K562 (cell line): ENCODE measurements at regions not wholly inside any gene's neighbourhood (a gene's known extent, or its start where the extent isn't known, plus 50 kb on each side); places are given as distances from the start of the nearest gene placed in this dataset.

Source experiments
- ATAC-seq: fragments of 200-7000 bp; cut with Tn5 transposase; 3 replicates; pipeline ENCODE4 v1.9.1; 2020; ENCODE audit warnings: moderate library complexity
- BruUV-seq: library from RNA; stranded (reverse); fragments of 400-500 nt; replicated peaks from 2 replicates; lab custom pipeline; 2021; lab: Mats Ljungman, UMichigan
- CTCF ChIA-PET: fragments of 300-600 bp; formaldehyde crosslinking; extraction: SDS; loops from one replicate; lab custom pipeline; 2021; ENCODE audit warnings: low intra/inter-chr PET ratio; lab: Yijun Ruan, JAX
- POLR2A ChIA-PET: fragments of 300-600, 350-650 bp; sonication (Branson Sonifier 250); formaldehyde crosslinking; extraction: SDS; loops from one replicate; lab custom pipeline; 2021; ENCODE audit warnings: antibody characterized with exemption, inconsistent platforms; lab: Yijun Ruan, JAX
- DNase-seq, 4 experiments: peaks; one replicate each; pipeline versions ENCODE4 v3.0.0 to v3.0.0-alpha.2; 2011 to 2018; ENCODE audit warnings: low spot score in 3 of 4, mixed read lengths in 3 of 4; ENCODE audit errors: extremely low read depth in 1 of 4
- FAIRE-seq: peaks from 2 replicates; lab custom pipeline; 2011; peaks lifted over from hg19 to GRCh38; lab: Jason Lieb, UNC
- H2AFZ ChIP-seq: 2 replicates; pipeline ENCODE4 v1.6.0; 2011; ENCODE audit warnings: low read depth, low read length, control low read depth, inconsistent platforms
- H3K27ac ChIP-seq: fragments of 200-600 bp; 3 replicates; pipeline ENCODE4 v1.8.0; 2011; ENCODE audit warnings: low read depth, mild to moderate bottlenecking, control low read depth, inconsistent platforms, low read length, moderate library complexity, mixed read lengths; ENCODE audit errors: extremely low read depth
- H3K27me3 ChIP-seq, 2 experiments: fragments of 300-600 bp in 1 of 2; 2 replicates in 1 of 2; 3 replicates in 1 of 2; pipeline versions ENCODE4 v1.6.0 to v1.8.0; 2011; ENCODE audit warnings: inconsistent platforms in 2 of 2, low read length in 2 of 2, mild to moderate bottlenecking in 1 of 2, mixed read lengths in 1 of 2, moderate library complexity in 1 of 2; ENCODE audit not compliant: control insufficient read depth in 2 of 2, insufficient read depth in 2 of 2
- H3K36me3 ChIP-seq: fragments of 300-600 bp; 3 replicates; pipeline ENCODE4 v1.8.0; 2011; ENCODE audit warnings: mild to moderate bottlenecking, low read length, inconsistent platforms; ENCODE audit not compliant: control insufficient read depth, insufficient read depth
- H3K4me1 ChIP-seq, 2 experiments: fragments of 200-600 bp in 1 of 2; replicated peaks in 1 of 2; 2 replicates in 1 of 2; 3 replicates in 1 of 2; pipeline versions ENCODE4 v1.5.1 to v1.8.0; 2011; ENCODE audit warnings: inconsistent platforms in 2 of 2, low read length in 2 of 2, mild to moderate bottlenecking in 1 of 2, mixed read lengths in 1 of 2, moderate library complexity in 1 of 2; ENCODE audit not compliant: control insufficient read depth in 2 of 2, insufficient read depth in 2 of 2
- H3K4me2 ChIP-seq: 2 replicates; pipeline ENCODE4 v1.6.1; 2011; ENCODE audit warnings: low read length, control low read depth, inconsistent platforms, mixed read lengths; ENCODE audit not compliant: insufficient read depth
- H3K4me3 ChIP-seq: fragments of 200-600 bp; sonication (generic), shearing (Covaris generic); 2 replicates; pipeline ENCODE4 v1.5.1; 2016; ENCODE audit warnings: control low read depth, inconsistent platforms
- H3K79me2 ChIP-seq: fragments of 200-600 bp; 3 replicates; pipeline ENCODE4 v1.8.0; 2011; ENCODE audit warnings: low read length, inconsistent platforms; ENCODE audit not compliant: control insufficient read depth, insufficient read depth
- H3K9ac ChIP-seq, 2 experiments: 2 replicates each; pipeline versions ENCODE4 v1.6.0 to v1.6.1; 2011; ENCODE audit warnings: low read depth in 2 of 2, low read length in 2 of 2, control low read depth in 1 of 2, inconsistent platforms in 1 of 2, mild to moderate bottlenecking in 1 of 2, mixed read lengths in 1 of 2; ENCODE audit not compliant: insufficient read depth in 1 of 2
- H3K9me1 ChIP-seq: one replicate; pipeline ENCODE4 v1.6.0; 2011; ENCODE audit warnings: inconsistent platforms, mild to moderate bottlenecking, low read length, moderate library complexity; ENCODE audit not compliant: control insufficient read depth, insufficient read depth
- H3K9me3 ChIP-seq: replicated peaks from 2 replicates; pipeline ENCODE4 v1.5.1; 2011; ENCODE audit warnings: low read depth, low read length, inconsistent platforms; ENCODE audit not compliant: control insufficient read depth, insufficient read depth
- H4K20me1 ChIP-seq: replicated peaks from 2 replicates; pipeline ENCODE4 v1.6.1; 2011; ENCODE audit warnings: low read length, inconsistent platforms, mixed read lengths; ENCODE audit not compliant: control insufficient read depth, insufficient read depth
- CBX1 ChIP-seq: sonication (generic); IDR thresholded peaks from 2 replicates; pipeline ENCODE4 v1.6.1; 2016; ENCODE audit warnings: antibody characterized with exemption, low read depth, mild to moderate bottlenecking
- DACH1 ChIP-seq: fragments of 450-650 bp; IDR thresholded peaks from 2 replicates; pipeline ENCODE4 v1.6.1; 2018; ENCODE audit not compliant: partially characterized antibody
- HIVEP1 ChIP-seq: fragments of 250-450 bp; sonication (Bioruptor Pico); IDR thresholded peaks from 2 replicates; pipeline ENCODE4 v1.4.0; 2020; ENCODE audit warnings: mild to moderate bottlenecking
- HOMEZ ChIP-seq: fragments of 250-450 bp; sonication (Bioruptor Pico); IDR thresholded peaks from 2 replicates; pipeline ENCODE4 v1.4.0; 2020; ENCODE audit warnings: mild to moderate bottlenecking, moderate library complexity
- ILF3 ChIP-seq: fragments of 450-650 bp; IDR thresholded peaks from 2 replicates; pipeline ENCODE4 v1.6.1; 2018; ENCODE audit warnings: antibody characterized with exemption, mild to moderate bottlenecking, moderate library complexity, borderline replicate concordance
- KHSRP ChIP-seq: fragments of 450-650 bp; IDR thresholded peaks from 2 replicates; pipeline ENCODE4 v1.6.1; 2017
- NCOA4 ChIP-seq: fragments of 450-650 bp; IDR thresholded peaks from 2 replicates; pipeline ENCODE4 v1.6.1; 2018; ENCODE audit warnings: mild to moderate bottlenecking; ENCODE audit not compliant: partially characterized antibody
- TEAD2 ChIP-seq: fragments of 450-650 bp; IDR thresholded peaks from 2 replicates; pipeline ENCODE4 v1.6.1; 2016; ENCODE audit warnings: missing genetic modification characterization, control low read depth, missing compliant biosample characterization
- VEZF1 ChIP-seq: fragments of 200-800 bp; sonication (Bioruptor generic); IDR thresholded peaks from 2 replicates; pipeline ENCODE4 v1.6.1; 2017; ENCODE audit warnings: missing genetic modification characterization, missing compliant biosample characterization
- ZBTB26 ChIP-seq: fragments of 450-650 bp; formaldehyde crosslinking; IDR thresholded peaks from 2 replicates; pipeline ENCODE4 v1.4.0; 2022; ENCODE audit warnings: missing genetic modification characterization
- ZNF239 ChIP-seq: fragments of 250-450 bp; sonication (Bioruptor Pico); IDR thresholded peaks from 2 replicates; pipeline ENCODE4 v1.4.0; 2020; ENCODE audit warnings: mild to moderate bottlenecking
- ZNF830 ChIP-seq: fragments of 250-450 bp; sonication (Bioruptor Pico); IDR thresholded peaks from 2 replicates; pipeline ENCODE4 v1.5.0; 2021; ENCODE audit warnings: mild to moderate bottlenecking
- WGBS: fragments of 100-300 bp; shearing (Covaris generic); methylation state at CpG from one replicate; pipeline ENCODE4 v1.1.6; 2016; ENCODE audit warnings: low coverage, mixed read lengths; ENCODE audit not compliant: insufficient coverage; ENCODE audit errors: missing lambda C conversion rate; 5-methylcytosine and 5-hydroxymethylcytosine counted together
- in situ Hi-C: fragments of 300-500 bp; cut with MboI; formaldehyde crosslinking; loops from 4 replicates; pipeline ENCODE4 v1.15.0; 2018; ENCODE audit warnings: inconsistent platforms, mixed read lengths
- intact Hi-C: fragments of 100-400 bp; cut with micrococcal nuclease; formaldehyde crosslinking; loops from 2 replicates; pipeline ENCODE4 v1.14.2; 2022
- TF ChIP-seq, protein P1 (sequence below): fragments of 450-650 bp; formaldehyde crosslinking; IDR thresholded peaks from 2 replicates; pipeline ENCODE4 v1.4.0; 2020; ENCODE audit warnings: mild to moderate bottlenecking, moderate library complexity

DNA sequence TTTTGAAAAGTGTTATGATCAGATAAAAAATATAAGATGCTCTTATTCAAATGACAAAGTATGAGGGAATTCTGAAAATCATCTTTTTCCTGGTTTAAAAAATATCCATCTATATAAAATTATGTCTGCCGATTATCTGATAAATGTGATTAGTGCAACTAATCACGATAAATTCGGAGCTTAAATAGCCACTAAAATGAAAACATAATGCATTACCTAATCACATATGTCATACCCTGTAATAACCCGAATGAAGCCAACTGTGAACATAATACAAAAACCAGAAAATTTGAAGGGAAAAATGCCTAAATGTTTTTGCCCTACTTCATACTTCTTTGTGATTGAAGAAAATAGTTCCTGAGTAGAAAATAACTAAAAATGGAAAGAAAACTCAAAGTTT lies 808.4 kb upstream of the LUZP2 start:
- CTCF ChIA-PET, result no interaction called here
- Histone ChIP-seq H3K4me3 (no peak overlapping the region), H2AFZ (no peak overlapping the region)
- TF ChIP-seq NCOA4 (no peak), ZNF830 (CRISPR knock-in tag) (no peak), ZNF239 (no peak), ZBTB26 (CRISPR knock-in tag) (no peak), KHSRP (no peak), DACH1 (no peak)
- TF ChIP-seq, all 486 proteins: peak for 0
- ATAC-seq (no peak), DNase-seq (no peak), FAIRE-seq (no peak)
- no peaks in the 10 kb centered on the region for H3K9me1 ChIP-seq
- no peak overlapping the region for H3K9ac ChIP-seq
- POLR2A ChIA-PET, result no interaction called here
- no peaks in the 10 kb centered on the region for H3K4me1 ChIP-seq
- in situ Hi-C loops, result no loop called here
- 2% methylated on average over 4 of the region's 4 CpGs for WGBS
- H3K79me2 ChIP-seq, result no peaks in the 10 kb centered on the region
- H3K9me3 ChIP-seq, result no peaks in the 10 kb centered on the region
- H3K27me3 ChIP-seq, result no peaks in the 10 kb centered on the region
- H3K27ac ChIP-seq, result no peak overlapping the region
- intact Hi-C loops, result no loop called here
- no TSS peak for BruUV-seq
- H3K4me2 ChIP-seq, result no peak overlapping the region
- H4K20me1 ChIP-seq, result no peaks in the 10 kb centered on the region
- no peaks in the 10 kb centered on the region for H3K36me3 ChIP-seq

- ATAC-seq, result no peak
- Histone ChIP-seq H2AFZ (no peak overlapping the region), H3K4me1 (no peaks in the 10 kb centered on the region), H3K9me1 (no peaks in the 10 kb centered on the region), H3K79me2 (no peaks in the 10 kb centered on the region), H3K36me3 (no peaks in the 10 kb centered on the region), H4K20me1 (no peaks in the 10 kb centered on the region), H3K4me3 (no peak overlapping the region), H3K9me3 (no peaks in the 10 kb centered on the region), H3K4me2 (no peak overlapping the region), H3K27ac (no peak overlapping the region), H3K9ac (no peak overlapping the region), H3K27me3 (no peaks in the 10 kb centered on the region)
- no TSS peak for BruUV-seq
- no peak for FAIRE-seq
- ChIA-PET CTCF (no interaction called here), POLR2A (no interaction called here)
- 2% methylated on average over 4 of the region's 4 CpGs for WGBS
- intact Hi-C loops (no loop called here), in situ Hi-C loops (no loop called here)
- no peak for DNase-seq
- TF ChIP-seq, protein P1, sequence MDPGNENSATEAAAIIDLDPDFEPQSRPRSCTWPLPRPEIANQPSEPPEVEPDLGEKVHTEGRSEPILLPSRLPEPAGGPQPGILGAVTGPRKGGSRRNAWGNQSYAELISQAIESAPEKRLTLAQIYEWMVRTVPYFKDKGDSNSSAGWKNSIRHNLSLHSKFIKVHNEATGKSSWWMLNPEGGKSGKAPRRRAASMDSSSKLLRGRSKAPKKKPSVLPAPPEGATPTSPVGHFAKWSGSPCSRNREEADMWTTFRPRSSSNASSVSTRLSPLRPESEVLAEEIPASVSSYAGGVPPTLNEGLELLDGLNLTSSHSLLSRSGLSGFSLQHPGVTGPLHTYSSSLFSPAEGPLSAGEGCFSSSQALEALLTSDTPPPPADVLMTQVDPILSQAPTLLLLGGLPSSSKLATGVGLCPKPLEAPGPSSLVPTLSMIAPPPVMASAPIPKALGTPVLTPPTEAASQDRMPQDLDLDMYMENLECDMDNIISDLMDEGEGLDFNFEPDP, result no peak
- TF ChIP-seq VEZF1 (CRISPR knock-in tag) (no peak), TEAD2 (tag) (no peak), HIVEP1 (CRISPR knock-in tag) (no peak), ILF3 (no peak), CBX1 (no peak), HOMEZ (CRISPR knock-in tag) (no peak)
Measured at GRCh38 chr11:23688835-23689234, 808.0 kb upstream of the LUZP2 start.
